OCI-M1 (cell line): ENCODE measurements at regions not wholly inside any gene's neighbourhood (a gene's known extent, or its start where the extent isn't known, plus 50 kb on each side); places are given as distances from the start of the nearest gene placed in this dataset.

Experiments used
- DNase-seq: peaks from one replicate; lab custom pipeline; 2025; lab: John Stamatoyannopoulos, UW

DNA sequence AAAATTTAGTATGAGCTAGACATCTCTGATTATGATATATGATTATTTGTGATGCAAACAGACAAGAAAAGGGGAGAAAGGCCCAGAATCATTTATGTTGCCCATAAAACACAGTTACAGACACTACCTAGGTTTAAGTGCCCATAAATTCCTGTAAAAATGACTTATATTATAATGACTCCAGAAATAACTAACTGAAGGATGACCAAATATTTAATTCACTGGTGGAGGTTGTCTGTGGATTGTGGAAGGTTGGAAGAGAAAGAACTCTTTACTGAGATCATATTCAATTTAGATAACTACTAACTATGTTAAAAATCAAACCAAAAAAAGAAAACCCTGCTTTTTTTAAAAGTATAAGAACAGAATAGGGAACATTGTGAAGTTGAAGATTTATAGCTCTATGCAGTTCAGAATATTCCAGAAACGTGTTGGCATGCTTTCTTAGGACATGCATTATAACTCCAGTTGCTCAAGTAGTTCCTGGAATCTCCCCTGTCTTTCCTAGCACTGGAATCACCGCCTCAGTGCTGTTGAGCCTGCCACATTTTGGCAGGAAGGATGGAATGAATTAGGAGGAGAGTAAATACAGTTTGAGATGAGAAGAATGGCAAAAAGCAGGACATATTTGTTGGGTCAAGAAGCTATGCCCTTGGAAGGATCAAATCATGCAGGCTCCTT lies 72.0 kb upstream of the PAPPA start:
- DNase-seq = no peak

- no peak for DNase-seq
Observed at GRCh38 chr9:116083837-116084236, 69.8 kb upstream of the PAPPA start.

DNA sequence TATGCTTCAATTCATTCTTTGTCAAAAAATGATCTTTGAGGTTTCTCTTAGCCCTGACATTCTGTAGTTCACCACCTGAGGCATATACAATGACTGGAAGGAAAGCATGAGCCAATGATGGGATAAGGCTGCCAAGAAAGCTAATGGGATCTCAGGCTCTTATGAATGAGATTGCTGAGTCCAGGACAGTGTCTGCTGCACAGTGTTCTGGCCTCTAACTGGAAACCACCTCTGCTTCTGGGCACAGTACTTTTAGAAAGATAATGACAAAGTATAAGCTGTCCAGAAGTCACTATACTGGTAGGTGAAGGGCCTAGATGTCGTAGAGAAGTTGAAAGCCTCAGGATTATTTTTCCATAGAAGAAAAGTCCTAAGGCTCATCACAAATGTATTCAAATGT lies 69.1 kb upstream of the PAPPA start:
- DNase-seq = no peak

- peak; percentile 59 for DNase-seq
Observed at GRCh38 chr9:116087246-116087645, 66.3 kb upstream of the PAPPA start.

- DNase-seq = no peak
Observed at GRCh38 chr9:116087751-116088194, 65.8 kb upstream of the PAPPA start.

DNA sequence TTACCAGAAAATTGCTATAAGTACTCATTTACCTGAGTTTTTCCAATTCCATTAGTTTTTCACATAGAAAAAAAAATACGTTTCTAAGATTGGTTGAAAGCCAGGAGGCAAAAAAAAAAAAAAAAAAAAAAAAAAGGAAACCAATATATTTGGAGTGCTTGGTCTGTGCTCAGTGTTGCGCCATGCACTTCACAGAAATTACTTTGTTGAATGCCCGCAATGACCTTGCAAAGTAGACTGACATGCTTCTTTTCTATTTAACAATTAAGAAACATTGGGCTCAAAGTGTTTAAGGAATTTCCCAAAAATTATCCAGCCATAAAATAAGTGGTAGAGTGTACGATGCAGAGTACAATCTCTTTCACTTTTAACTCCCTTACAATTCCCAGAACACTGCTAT lies 65.2 kb upstream of the PAPPA start:
- peak; percentile 24 for DNase-seq

DNA sequence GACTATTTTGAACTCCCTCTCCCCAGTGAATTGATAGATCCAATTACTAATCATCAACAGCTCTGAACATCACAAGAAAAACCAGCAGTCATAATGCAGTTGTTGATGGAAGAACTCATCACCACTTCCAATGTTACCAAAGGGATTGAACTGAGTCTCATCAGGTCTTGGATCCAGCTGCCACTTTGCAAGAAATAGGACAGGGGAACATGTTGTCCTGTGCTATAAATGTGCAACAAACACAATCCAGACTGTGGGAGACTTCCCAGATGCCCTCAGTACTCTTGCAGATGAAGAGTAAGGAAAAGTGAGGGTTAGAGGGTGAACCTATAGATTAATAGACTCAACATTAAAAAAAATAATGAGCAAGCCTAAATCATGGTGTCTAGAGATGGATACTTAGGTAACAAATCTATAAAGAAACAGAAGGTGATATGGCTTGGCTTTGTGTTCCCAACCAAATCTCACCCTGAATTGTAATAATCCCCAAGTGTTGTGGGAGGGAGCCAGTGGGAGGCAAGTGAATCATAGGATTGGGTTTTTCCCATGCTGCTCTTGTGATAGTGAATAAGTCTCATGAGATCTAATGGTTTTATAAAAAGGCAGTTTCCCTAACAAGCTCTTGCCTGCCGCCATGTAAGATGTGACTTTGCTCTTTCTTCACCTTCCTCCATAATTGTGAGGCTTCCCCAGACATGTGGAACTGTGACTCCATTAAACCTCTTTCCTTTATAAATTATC lies 63.4 kb upstream of the PAPPA start:
- no peak for DNase-seq

DNA sequence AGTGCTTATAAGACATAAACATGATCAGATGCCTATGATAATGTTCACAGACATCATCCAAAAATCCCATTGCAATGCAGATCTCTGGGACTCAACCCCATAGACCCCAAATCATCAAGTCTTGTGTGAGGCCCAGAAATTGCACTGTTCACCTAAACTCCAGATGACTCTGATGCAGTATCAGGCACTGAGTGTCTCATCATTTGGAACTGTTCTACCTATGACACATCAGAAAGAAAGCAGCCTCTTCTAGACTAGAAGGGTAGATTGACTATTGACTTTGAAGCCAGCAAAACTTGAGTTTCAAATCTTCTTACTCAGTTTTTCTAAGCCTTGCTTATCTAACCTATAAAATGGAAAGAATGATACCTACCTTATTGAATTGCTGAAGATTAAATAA lies 58.7 kb upstream of the PAPPA start:
- no peak for DNase-seq

GRCh38 chr9:116095403-116095802 lies 58.2 kb upstream of the PAPPA start:
- no peak for DNase-seq

- DNase-seq = no peak
Observed at GRCh38 chr9:116096046-116096445, 57.5 kb upstream of the PAPPA start.

- no peak for DNase-seq
Observed at GRCh38 chr9:116096853-116097252, 56.7 kb upstream of the PAPPA start.

DNA sequence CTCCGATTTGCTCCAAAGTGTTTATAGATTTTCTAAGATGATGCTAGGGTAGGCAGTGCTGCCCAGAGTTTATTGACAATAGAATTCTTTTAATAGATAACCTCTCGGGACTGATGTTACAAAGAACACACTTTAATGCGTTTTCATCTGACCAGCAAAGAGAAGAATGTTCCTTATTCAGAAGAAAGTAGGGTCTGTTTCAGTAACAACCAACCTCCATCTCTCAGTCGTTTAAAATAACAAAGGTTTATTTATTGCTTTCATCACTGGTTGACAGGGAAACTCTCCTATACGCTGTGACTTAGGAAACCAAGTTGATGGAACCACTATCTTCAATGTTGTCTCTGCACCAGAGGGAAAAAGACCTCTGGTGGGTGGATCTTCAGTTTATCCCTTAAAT lies 55.1 kb upstream of the PAPPA start:
- no peak for DNase-seq

- peak; percentile 76 for DNase-seq
Observed at GRCh38 chr9:116099821-116100220, 53.8 kb upstream of the PAPPA start.

GRCh38 chr9:116100711-116101121 lies 52.9 kb upstream of the PAPPA start:
- DNase-seq = no peak

DNA sequence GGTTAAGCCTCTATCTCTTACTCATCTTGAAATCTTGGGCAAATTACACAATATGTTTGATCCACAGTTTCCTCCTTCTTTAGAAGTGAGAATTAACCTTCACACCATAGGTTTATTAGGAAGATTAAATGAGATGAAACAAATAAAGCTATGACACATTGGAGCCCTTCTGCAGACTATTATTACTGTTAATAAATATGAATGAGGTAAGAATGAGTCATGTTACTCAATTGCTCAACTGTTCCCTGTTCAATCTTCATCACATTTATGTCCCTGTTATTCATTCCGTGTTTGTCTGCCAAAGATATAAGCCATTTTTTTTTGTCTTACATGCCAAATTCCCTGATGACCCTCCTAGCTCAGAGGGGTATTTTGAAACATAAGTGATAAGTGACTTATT lies 52.1 kb upstream of the PAPPA start:
- DNase-seq = no peak

DNA sequence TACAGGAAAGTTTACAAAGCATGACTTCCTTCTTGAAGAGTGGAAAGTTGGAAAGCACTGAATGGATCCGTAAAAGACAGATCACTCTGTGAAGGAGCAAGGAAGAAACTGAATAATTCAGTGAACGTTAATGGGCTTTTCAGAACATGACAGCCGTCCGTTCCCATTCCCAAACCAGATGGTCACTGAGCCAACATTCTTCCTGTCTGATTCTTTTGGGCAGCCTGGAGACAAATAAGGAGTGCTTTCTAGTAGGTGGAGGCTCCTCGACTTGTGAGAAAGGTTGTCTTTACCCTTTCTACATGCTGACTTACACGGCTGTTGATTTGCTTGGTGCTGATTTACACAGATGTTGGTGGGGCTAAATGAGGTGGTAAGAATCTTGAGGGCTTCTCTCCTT lies 51.0 kb upstream of the PAPPA start:
- no peak for DNase-seq
